Erythroblast (primary cell): ENCODE measurements at regions not wholly inside any gene's neighbourhood (a gene's known extent, or its start where the extent isn't known, plus 50 kb on each side); places are given as distances from the start of the nearest gene placed in this dataset.
"Not testable (repeated sequence)": the region's sequence is repeated elsewhere in the genome, so short reads cannot be mapped to it uniquely, and the experiment has no call there.

Experiments used
- DNase-seq, 2 experiments: peaks; one replicate each; lab custom pipeline; 2025; lab: John Stamatoyannopoulos, UW
- GATA1 ChIP-seq: IDR thresholded peaks from 2 replicates; pipeline ENCODE4 v1.6.1; 2011; ENCODE audit warnings: low read depth, mild to moderate bottlenecking, control low read depth, low read length, moderate library complexity
- POLR2A ChIP-seq: IDR thresholded peaks from 2 replicates; pipeline ENCODE4 v1.6.1; 2011; ENCODE audit warnings: mild to moderate bottlenecking, low read length

DNA sequence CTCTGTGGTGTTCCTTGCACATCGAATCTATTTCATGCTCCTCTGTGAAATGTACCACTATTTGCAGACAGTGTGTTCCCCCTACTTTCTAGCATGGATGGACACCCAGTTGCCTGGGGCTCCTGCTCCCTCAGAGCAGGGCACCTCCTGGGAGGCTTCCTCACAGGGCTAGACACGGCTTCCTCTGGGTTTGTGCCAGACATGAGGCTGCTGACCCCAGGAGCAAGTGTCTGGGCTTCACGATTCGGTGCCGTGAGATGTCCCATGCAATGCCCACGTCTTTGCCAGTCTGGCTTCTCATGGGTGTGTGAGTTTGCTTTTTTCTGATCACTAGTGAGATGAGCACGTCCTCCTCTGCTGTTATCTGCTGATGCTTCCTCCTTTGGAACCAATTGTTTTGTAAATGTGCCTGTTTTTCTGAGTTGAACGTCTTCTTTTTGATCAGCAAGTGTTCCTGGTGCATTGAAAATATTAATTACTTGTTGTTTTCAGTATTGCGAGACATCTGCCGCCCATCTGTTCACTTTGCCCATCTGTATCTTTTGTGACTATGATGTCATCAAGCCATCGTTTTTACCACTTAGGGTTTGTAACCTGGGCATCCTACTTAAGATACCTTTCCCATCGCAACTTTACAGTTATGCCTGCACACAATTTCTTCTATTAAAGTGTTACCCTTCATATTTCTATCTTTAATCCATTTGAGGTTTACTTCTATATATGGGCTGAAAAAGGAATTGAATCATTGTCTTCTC lies 92.0 kb downstream of the TTLL2 start:
- no peak for DNase-seq
- no peak for TF ChIP-seq GATA1
- no peak for TF ChIP-seq POLR2A

DNA sequence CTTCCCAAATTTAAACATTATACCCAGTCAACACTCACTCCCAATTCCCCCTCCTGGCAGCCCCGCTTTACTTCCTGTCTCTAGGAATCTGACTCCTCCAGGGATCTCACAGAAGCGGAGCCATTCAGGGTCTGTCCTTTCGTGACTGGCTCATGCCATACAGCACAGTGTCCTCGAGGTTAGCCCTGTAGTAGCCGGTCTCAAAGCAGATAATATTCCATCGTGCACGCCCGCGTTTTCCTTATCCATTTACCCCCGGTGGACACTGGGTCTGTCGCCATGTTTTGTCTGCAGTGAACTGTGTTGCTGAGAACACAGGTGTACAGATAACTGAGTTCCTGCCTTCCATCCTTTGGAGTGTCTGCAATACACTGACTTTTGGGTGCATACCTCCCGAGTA lies 95.3 kb downstream of the TTLL2 start:
- no peak for DNase-seq
- TF ChIP-seq POLR2A = no peak
- TF ChIP-seq GATA1 = no peak

- TF ChIP-seq POLR2A (no peak), GATA1 (no peak)
- no peak for DNase-seq
Observed at GRCh38 chr6:167420858-167421766, 96.2 kb downstream of the TTLL2 start.

- not testable (repeated sequence) for DNase-seq
Observed at GRCh38 chr6:167421944-167422343, 97.1 kb downstream of the TTLL2 start.

DNA sequence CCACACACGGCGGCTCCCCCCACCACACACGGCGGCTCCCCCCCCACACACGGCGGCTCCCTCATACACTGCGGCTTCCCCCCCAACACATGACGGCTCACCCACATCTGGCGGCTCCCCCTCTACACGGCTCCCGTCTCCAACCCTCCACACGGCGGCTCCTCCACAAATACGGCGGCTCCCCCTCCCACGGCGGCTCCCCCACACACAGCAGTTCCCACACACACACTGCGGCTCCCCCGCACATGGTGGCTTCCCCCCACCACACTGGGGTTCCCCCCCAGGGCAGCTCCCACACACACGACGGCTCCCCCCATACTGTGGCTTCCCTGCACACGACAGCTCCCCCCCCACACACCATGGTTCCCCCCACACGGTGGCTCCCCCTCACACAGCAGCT lies 98.0 kb downstream of the TTLL2 start:
- no peak for DNase-seq
- no peak for TF ChIP-seq POLR2A
- no peak for TF ChIP-seq GATA1

GRCh38 chr6:167424060-167424673 lies 99.3 kb downstream of the TTLL2 start:
- TF ChIP-seq GATA1 (no peak), POLR2A (no peak)
- DNase-seq = no peak

DNA sequence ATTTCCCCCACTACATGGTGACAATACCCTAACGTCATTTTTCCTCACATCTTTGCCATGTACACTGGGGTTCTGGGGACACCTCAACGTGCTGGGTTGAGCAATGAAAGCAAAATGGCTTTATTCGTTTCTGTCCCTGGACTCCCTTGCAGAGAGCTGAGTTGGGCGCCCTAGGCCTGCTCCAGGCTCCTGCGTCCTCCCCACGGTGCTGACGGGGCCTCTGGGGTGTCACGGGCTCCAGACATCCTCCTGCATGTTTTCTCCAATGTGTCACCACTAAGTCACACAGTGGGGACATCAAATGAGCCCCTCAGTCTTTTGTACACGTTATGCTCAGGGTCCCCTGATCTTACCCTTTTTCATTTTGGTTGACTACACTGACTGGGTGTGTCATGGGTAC lies 99.8 kb downstream of the TTLL2 start:
- TF ChIP-seq POLR2A (no peak), GATA1 (no peak)

DNA sequence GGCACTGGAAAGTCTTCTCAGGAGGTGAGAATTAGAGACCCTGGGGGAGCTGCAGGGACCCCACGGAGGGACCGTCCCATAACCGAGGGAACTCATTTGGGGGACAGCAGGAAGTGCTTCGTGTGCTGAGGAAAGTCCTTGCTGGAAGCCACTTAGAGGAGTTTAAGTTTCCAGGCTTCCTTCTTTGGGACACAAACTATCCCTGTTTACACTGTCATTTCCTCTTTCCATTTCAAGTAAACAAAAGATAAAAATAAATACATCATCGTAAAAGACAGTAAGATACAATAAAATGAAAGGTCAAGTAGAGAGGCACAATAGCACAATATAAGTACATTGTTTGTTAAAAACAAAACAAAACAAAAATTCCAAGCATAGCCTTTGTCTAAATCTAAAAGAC lies 101.2 kb downstream of the TTLL2 start:
- TF ChIP-seq POLR2A (no peak), GATA1 (no peak)

More for the DNA sequence above, 99.8 kb downstream of the TTLL2 start:
- no peak for DNase-seq

GRCh38 chr6:167426651-167427050 lies 101.8 kb downstream of the TTLL2 start:
- DNase-seq = no peak
- TF ChIP-seq GATA1 (no peak), POLR2A (no peak)

More for the DNA sequence above, 101.2 kb downstream of the TTLL2 start:
- no peak for DNase-seq

GRCh38 chr6:167428664-167429333 lies 103.9 kb downstream of the TTLL2 start:
- DNase-seq = no peak
- TF ChIP-seq GATA1 = no peak
- no peak for TF ChIP-seq POLR2A

- no peak for DNase-seq
Observed at GRCh38 chr6:167429353-167429752, 104.5 kb downstream of the TTLL2 start.

GRCh38 chr6:167435209-167435728 lies 110.4 kb downstream of the TTLL2 start:
- TF ChIP-seq POLR2A (no peak), GATA1 (no peak)
- DNase-seq = no peak

More at GRCh38 chr6:167429353-167429752, 104.5 kb downstream of the TTLL2 start:
- no peak for TF ChIP-seq POLR2A
- TF ChIP-seq GATA1 = no peak

DNA sequence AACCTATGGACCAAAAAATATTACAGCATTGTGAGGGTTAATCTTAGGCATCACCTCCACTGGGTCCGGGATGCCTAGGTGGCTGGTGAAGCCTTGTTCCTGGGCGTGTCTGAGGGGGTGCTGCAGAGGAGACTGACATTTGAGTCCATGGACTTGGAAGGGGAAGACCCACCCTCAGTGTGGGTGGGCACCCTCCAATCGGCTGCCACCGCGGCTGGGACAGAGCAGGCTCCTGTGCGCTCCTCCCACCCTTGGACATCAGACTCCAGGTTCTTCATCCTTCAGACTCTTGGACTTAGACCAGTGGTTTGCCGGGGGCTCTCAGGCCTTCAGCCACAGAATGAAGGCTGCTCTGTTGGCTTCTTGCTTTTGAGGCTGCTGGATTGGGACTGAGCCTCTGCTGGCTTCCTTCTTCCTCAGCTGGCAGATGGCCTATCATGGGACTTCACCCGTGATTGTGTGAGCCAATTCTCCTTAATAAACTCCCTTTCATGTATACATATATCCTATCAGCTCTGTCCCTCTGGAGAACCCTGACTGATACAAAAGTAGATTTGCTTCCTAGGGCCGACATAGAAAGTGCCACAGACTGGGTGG lies 113.1 kb downstream of the TTLL2 start:
- no peak for DNase-seq
- TF ChIP-seq POLR2A = no peak
- TF ChIP-seq GATA1 = no peak
